SK-N-SH (cell line): ENCODE measurements at regions not wholly inside any gene's neighbourhood (a gene's known extent, or its start where the extent isn't known, plus 50 kb on each side); places are given as distances from the start of the nearest gene placed in this dataset.

ENCODE experiments used
- EZH2phosphoT487 ChIP-seq: fragments of 200-600 bp; sonication (generic); IDR thresholded peaks from 2 replicates; pipeline ENCODE4 v1.6.1; 2017; ENCODE audit warnings: low read depth, mixed run types, mild to moderate bottlenecking, antibody characterized with exemption, moderate library complexity, borderline replicate concordance
- MXI1 ChIP-seq: IDR thresholded peaks from 2 replicates; pipeline ENCODE4 v1.6.1; 2012; ENCODE audit warnings: mild to moderate bottlenecking, low read depth, low read length, improper control_type of control experiment
- RAD21 ChIP-seq: IDR thresholded peaks from 2 replicates; pipeline ENCODE4 v1.6.1; 2012; ENCODE audit warnings: mild to moderate bottlenecking, low read length
- RCOR1 ChIP-seq: fragments of 150-350 bp; IDR thresholded peaks from 2 replicates; pipeline ENCODE4 v1.6.1; 2017; ENCODE audit warnings: antibody characterized with exemption, low read length
- RFX5 ChIP-seq: IDR thresholded peaks from 2 replicates; pipeline ENCODE4 v1.6.1; 2012; ENCODE audit warnings: mild to moderate bottlenecking, improper control_type of control experiment, low read length
- SMC3 ChIP-seq: IDR thresholded peaks from 2 replicates; pipeline ENCODE4 v1.6.1; 2012; ENCODE audit warnings: low read depth, low read length, improper control_type of control experiment
- TEAD4 ChIP-seq: IDR thresholded peaks from 2 replicates; pipeline ENCODE4 v1.4.0; 2012; ENCODE audit warnings: mild to moderate bottlenecking, borderline replicate concordance; ENCODE audit not compliant: insufficient read depth
- YY1 ChIP-seq: IDR thresholded peaks from 2 replicates; pipeline ENCODE4 v1.4.0; 2012; ENCODE audit warnings: low read depth, mild to moderate bottlenecking
- TF ChIP-seq, protein P1 (sequence below): fragments of 200-600 bp; sonication (generic); IDR thresholded peaks from 2 replicates; pipeline ENCODE4 v1.6.1; 2017; ENCODE audit warnings: antibody characterized with exemption, mild to moderate bottlenecking, moderate library complexity
- TF ChIP-seq, protein P2 (sequence below): IDR thresholded peaks from 2 replicates; pipeline ENCODE4; 2012
- TF ChIP-seq, protein P3 (sequence below): IDR thresholded peaks from 2 replicates; pipeline ENCODE4 v1.4.0; 2012; ENCODE audit warnings: low read depth, borderline replicate concordance
- TF ChIP-seq, protein P4 (sequence below): IDR thresholded peaks from 2 replicates; pipeline ENCODE4 v1.4.0; 2012; ENCODE audit warnings: low read depth

DNA sequence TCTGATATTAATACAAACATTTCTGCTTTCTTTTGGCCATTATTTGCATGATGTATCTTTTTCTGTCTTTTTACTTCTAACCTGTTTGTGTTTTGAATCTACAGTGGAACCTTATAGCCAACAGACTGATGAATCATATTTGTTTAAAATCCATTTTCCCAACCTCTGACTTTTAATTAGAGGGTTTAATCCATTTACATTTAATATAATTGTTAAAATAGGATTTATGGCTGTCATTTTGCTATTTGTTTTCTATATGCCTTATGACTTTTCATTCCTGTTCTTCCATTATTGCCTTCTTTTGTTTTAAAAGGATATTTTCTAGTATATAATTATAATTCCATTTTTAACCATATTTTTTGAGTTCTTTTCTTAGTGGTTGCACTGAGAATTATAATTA is 286.1 kb downstream of the ZNF621 start:
- TF ChIP-seq RAD21 (no peak), SMC3 (no peak), EZH2phosphoT487 (no peak), RCOR1 (no peak), RFX5 (no peak), YY1 (no peak), TEAD4 (no peak), MXI1 (no peak)
- TF ChIP-seq, protein P1, sequence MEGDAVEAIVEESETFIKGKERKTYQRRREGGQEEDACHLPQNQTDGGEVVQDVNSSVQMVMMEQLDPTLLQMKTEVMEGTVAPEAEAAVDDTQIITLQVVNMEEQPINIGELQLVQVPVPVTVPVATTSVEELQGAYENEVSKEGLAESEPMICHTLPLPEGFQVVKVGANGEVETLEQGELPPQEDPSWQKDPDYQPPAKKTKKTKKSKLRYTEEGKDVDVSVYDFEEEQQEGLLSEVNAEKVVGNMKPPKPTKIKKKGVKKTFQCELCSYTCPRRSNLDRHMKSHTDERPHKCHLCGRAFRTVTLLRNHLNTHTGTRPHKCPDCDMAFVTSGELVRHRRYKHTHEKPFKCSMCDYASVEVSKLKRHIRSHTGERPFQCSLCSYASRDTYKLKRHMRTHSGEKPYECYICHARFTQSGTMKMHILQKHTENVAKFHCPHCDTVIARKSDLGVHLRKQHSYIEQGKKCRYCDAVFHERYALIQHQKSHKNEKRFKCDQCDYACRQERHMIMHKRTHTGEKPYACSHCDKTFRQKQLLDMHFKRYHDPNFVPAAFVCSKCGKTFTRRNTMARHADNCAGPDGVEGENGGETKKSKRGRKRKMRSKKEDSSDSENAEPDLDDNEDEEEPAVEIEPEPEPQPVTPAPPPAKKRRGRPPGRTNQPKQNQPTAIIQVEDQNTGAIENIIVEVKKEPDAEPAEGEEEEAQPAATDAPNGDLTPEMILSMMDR: no peak
- TF ChIP-seq, protein P2, sequence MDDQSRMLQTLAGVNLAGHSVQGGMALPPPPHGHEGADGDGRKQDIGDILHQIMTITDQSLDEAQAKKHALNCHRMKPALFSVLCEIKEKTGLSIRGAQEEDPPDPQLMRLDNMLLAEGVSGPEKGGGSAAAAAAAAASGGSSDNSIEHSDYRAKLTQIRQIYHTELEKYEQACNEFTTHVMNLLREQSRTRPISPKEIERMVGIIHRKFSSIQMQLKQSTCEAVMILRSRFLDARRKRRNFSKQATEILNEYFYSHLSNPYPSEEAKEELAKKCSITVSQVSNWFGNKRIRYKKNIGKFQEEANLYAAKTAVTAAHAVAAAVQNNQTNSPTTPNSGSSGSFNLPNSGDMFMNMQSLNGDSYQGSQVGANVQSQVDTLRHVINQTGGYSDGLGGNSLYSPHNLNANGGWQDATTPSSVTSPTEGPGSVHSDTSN: no peak
- TF ChIP-seq, protein P3, sequence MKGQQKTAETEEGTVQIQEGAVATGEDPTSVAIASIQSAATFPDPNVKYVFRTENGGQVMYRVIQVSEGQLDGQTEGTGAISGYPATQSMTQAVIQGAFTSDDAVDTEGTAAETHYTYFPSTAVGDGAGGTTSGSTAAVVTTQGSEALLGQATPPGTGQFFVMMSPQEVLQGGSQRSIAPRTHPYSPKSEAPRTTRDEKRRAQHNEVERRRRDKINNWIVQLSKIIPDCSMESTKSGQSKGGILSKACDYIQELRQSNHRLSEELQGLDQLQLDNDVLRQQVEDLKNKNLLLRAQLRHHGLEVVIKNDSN: no peak
- TF ChIP-seq, protein P4, sequence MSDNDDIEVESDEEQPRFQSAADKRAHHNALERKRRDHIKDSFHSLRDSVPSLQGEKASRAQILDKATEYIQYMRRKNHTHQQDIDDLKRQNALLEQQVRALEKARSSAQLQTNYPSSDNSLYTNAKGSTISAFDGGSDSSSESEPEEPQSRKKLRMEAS: no peak
